ENCODE measurements at regions not wholly inside any gene's neighbourhood (a gene's known extent, or its start where the extent isn't known, plus 50 kb on each side); places are given as distances from the start of the nearest gene placed in this dataset.

DNA sequence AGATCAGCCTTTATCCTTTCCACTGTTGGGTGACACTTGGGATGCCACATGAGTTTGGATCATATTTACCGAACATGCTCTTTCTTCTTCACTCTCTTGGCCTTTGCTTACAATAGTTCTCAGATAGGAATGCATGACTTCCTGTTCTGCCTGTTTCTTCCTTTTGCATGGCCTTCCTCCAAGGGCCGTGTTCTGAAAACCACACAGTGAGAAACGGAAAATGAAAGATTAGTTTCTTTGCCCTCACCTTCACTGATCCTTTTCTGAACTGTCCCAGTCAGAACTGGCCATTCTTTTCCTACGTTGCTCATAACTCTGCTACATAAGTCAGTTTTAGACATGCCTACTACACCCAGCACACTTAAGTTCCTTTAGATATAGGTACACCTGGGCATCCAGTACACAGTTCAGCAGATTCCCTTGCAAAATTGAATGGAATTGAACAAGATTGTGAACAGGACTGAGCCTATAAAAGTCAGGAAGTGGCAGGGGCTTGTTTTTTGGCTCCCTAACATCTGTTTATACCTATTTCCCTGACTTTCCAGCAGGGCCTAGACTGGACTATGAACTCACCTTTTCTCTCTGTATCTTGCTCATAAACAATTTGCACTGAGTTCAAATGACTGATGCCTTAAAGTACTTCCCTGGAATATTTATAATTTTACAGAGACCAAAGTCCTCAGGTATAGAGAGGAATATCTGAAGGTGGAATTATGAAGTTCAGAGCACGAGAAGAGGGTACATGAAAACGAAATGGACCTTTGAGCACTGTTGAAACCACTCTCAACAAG, 186.4 kb upstream of the ST6GAL2 start:
- TF ChIP-seq, protein P1, sequence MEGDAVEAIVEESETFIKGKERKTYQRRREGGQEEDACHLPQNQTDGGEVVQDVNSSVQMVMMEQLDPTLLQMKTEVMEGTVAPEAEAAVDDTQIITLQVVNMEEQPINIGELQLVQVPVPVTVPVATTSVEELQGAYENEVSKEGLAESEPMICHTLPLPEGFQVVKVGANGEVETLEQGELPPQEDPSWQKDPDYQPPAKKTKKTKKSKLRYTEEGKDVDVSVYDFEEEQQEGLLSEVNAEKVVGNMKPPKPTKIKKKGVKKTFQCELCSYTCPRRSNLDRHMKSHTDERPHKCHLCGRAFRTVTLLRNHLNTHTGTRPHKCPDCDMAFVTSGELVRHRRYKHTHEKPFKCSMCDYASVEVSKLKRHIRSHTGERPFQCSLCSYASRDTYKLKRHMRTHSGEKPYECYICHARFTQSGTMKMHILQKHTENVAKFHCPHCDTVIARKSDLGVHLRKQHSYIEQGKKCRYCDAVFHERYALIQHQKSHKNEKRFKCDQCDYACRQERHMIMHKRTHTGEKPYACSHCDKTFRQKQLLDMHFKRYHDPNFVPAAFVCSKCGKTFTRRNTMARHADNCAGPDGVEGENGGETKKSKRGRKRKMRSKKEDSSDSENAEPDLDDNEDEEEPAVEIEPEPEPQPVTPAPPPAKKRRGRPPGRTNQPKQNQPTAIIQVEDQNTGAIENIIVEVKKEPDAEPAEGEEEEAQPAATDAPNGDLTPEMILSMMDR (conservative IDR thresholded peaks at IDR 0.05; ENCODE audit: low read depth in 2 of 2): no peak
- TF ChIP-seq EZH2 (IDR thresholded peaks at IDR 0.05; ENCODE audit: low read depth, unreplicated experiment) (no peak), ZNF331 (CRISPR knock-in tag; IDR thresholded peaks at IDR 0.05; ENCODE audit: low read depth) (no peak), REST (IDR thresholded peaks at IDR 0.05; ENCODE audit: unreplicated experiment) (no peak), POLR2AphosphoS5 (IDR thresholded peaks at IDR 0.05; ENCODE audit: low read depth) (no peak), EZH2phosphoT487 (IDR thresholded peaks at IDR 0.05; ENCODE audit: unreplicated experiment) (no peak), CREB1 (CRISPR knock-in tag; IDR thresholded peaks at IDR 0.05; ENCODE audit: low read depth) (no peak), JUNB (IDR thresholded peaks at IDR 0.05; ENCODE audit: unreplicated experiment) (no peak), NANOG (IDR thresholded peaks at IDR 0.05; ENCODE audit: borderline replicate concordance) (no peak), ZNF114 (CRISPR knock-in tag; IDR thresholded peaks at IDR 0.05) (no peak), STAT1 (IDR thresholded peaks at IDR 0.05; ENCODE audit: unreplicated experiment) (no peak), ETS1 (IDR thresholded peaks at IDR 0.05) (no peak), ZNF462 (CRISPR knock-in tag; IDR thresholded peaks at IDR 0.05) (no peak)
